Endothelial cell (in vitro differentiated cells): ENCODE measurements at regions not wholly inside any gene's neighbourhood (a gene's known extent, or its start where the extent isn't known, plus 50 kb on each side); places are given as distances from the start of the nearest gene placed in this dataset.

Source experiments
- DNase-seq: peaks from one replicate; pipeline ENCODE4 v3.0.0; 2021; ENCODE audit warnings: low spot score
- H3K27ac Mint-ChIP-seq: one replicate; pipeline ENCODE4 v1.8.0; 2021; ENCODE audit warnings: mixed read lengths, inconsistent platforms; ENCODE audit not compliant: unreplicated experiment
- H3K27me3 Mint-ChIP-seq: one replicate; pipeline ENCODE4 v1.8.0; 2021; ENCODE audit warnings: mild to moderate bottlenecking, moderate library complexity, mixed read lengths, inconsistent platforms; ENCODE audit not compliant: unreplicated experiment
- H3K36me3 Mint-ChIP-seq: one replicate; pipeline ENCODE4 v1.8.0; 2021; ENCODE audit warnings: mild to moderate bottlenecking, low read depth, mixed read lengths, inconsistent platforms; ENCODE audit not compliant: unreplicated experiment
- H3K4me1 Mint-ChIP-seq: one replicate; pipeline ENCODE4 v1.8.0; 2021; ENCODE audit warnings: mild to moderate bottlenecking, mixed read lengths, inconsistent platforms; ENCODE audit not compliant: unreplicated experiment
- H3K4me3 Mint-ChIP-seq: one replicate; pipeline ENCODE4 v1.8.0; 2021; ENCODE audit warnings: mild to moderate bottlenecking, mixed read lengths, inconsistent platforms; ENCODE audit not compliant: unreplicated experiment
- H3K9me3 Mint-ChIP-seq: one replicate; pipeline ENCODE4 v1.8.0; 2021; ENCODE audit warnings: mixed read lengths, inconsistent platforms; ENCODE audit not compliant: unreplicated experiment
- CTCF ChIP-seq: fragments of 200-600 bp; sonication (generic); IDR thresholded peaks from one replicate; pipeline ENCODE4 v1.5.0; 2021; ENCODE audit warnings: antibody characterized with exemption; ENCODE audit not compliant: unreplicated experiment

GRCh38 chr11:13110145-13110544 lies 101.0 kb downstream of the RASSF10 start:
- no peak overlapping the region for H3K4me3 Mint-ChIP-seq
- peaks cover 19% of the 10 kb centered on the region for H3K36me3 Mint-ChIP-seq
- peaks cover 55% of the 10 kb centered on the region for H3K4me1 Mint-ChIP-seq
- no peak for DNase-seq
- peaks cover 8% of the 10 kb centered on the region for H3K9me3 Mint-ChIP-seq
- peaks cover 8% of the 10 kb centered on the region for H3K27me3 Mint-ChIP-seq
- no peak overlapping the region for H3K27ac Mint-ChIP-seq
- TF ChIP-seq CTCF: no peak

GRCh38 chr11:13110929-13111812 lies 102.1 kb downstream of the RASSF10 start:
- peaks cover 6% of the 10 kb centered on the region for H3K27me3 Mint-ChIP-seq

GRCh38 chr11:13111813-13112130 lies 102.7 kb downstream of the RASSF10 start:
- Mint-ChIP-seq H3K27me3 (peaks cover 6% of the 10 kb centered on the region), H3K27ac (peak overlapping the region; percentile 85), H3K4me1 (peaks cover 47% of the 10 kb centered on the region), H3K9me3 (peaks cover 8% of the 10 kb centered on the region), H3K36me3 (peaks cover 19% of the 10 kb centered on the region), H3K4me3 (no peak overlapping the region)
- TF ChIP-seq CTCF: no peak
- no peak for DNase-seq

More at GRCh38 chr11:13110929-13111812, 102.1 kb downstream of the RASSF10 start:
- Mint-ChIP-seq H3K4me3 (no peak overlapping the region), H3K27ac (peak overlapping the region; percentile 85), H3K4me1 (peaks cover 50% of the 10 kb centered on the region), H3K9me3 (peaks cover 8% of the 10 kb centered on the region), H3K36me3 (peaks cover 19% of the 10 kb centered on the region)
- no peak for TF ChIP-seq CTCF
- DNase-seq: no peak

GRCh38 chr11:13114566-13115379 lies 105.7 kb downstream of the RASSF10 start:
- Mint-ChIP-seq H3K9me3 (no peaks in the 10 kb centered on the region), H3K27ac (peak overlapping the region; percentile 36), H3K4me1 (peaks cover 37% of the 10 kb centered on the region), H3K4me3 (no peak overlapping the region), H3K36me3 (no peaks in the 10 kb centered on the region), H3K27me3 (peaks cover 2% of the 10 kb centered on the region)
- TF ChIP-seq CTCF: no peak
- DNase-seq: no peak

GRCh38 chr11:13115380-13115675 lies 106.2 kb downstream of the RASSF10 start:
- Mint-ChIP-seq H3K27me3 (peaks cover 2% of the 10 kb centered on the region), H3K4me3 (no peak overlapping the region), H3K9me3 (no peaks in the 10 kb centered on the region), H3K4me1 (peaks cover 37% of the 10 kb centered on the region), H3K27ac (no peak overlapping the region), H3K36me3 (no peaks in the 10 kb centered on the region)
- TF ChIP-seq CTCF: no peak
- no peak for DNase-seq
